ENCODE measurements at regions not wholly inside any gene's neighbourhood (a gene's known extent, or its start where the extent isn't known, plus 50 kb on each side); places are given as distances from the start of the nearest gene placed in this dataset.

GRCh38 chr18:2089396-2089795 lies 481.9 kb downstream of the METTL4 start:
- TF ChIP-seq EZH2 (IDR thresholded peaks at IDR 0.05; ENCODE audit: borderline replicate concordance, low read depth, low read length, severe bottlenecking) (no peak), CTCF (IDR thresholded peaks at IDR 0.05; ENCODE audit: borderline replicate concordance, extremely low read depth, low read length, poor library complexity, severe bottlenecking) (no peak)
- Histone ChIP-seq H3K79me2 (ENCODE audit: insufficient read depth, low read length) (no peaks in the 10 kb centered on the region), H3K4me3 (ENCODE audit: low read depth in 1 of 2, low read length in 2 of 2) (no peak overlapping the region), H3K9ac (ENCODE audit: low read depth, low read length) (no peak overlapping the region), H2AFZ (ENCODE audit: low read depth, low read length) (no peak overlapping the region), H3K9me3 (ENCODE audit: insufficient read depth, low read length, severe bottlenecking) (no peaks in the 10 kb centered on the region), H3K36me3 (ENCODE audit: insufficient read depth, low read length) (no peaks in the 10 kb centered on the region), H4K20me1 (ENCODE audit: insufficient read depth, low read length) (no peaks in the 10 kb centered on the region), H3K4me1 (ENCODE audit: insufficient read depth, low read length) (0 out of 2 replicates have a peak, but pooled peaks cover 9% of the 10 kb centered on the region), H3K27me3 (ENCODE audit: insufficient read depth, low read length, poor library complexity) (peaks cover 3% of the 10 kb centered on the region), H3K4me2 (ENCODE audit: insufficient read depth, low read length) (no peak overlapping the region), H3K27ac (ENCODE audit: low read length) (no peak overlapping the region)
- ATAC-seq (ENCODE audit: insufficient read depth, low read depth) (peak; percentile 72; the same call in 2 of the 3 replicates), DNase-seq (peak; percentile 27)

GRCh38 chr18:2091937-2092336 lies 479.4 kb downstream of the METTL4 start:
- Histone ChIP-seq H3K36me3 (ENCODE audit: insufficient read depth, low read length) (no peaks in the 10 kb centered on the region), H3K27ac (ENCODE audit: low read length) (no peak overlapping the region), H3K4me1 (ENCODE audit: insufficient read depth, low read length) (0 out of 2 replicates have a peak, but pooled peaks cover 9% of the 10 kb centered on the region), H3K4me3 (ENCODE audit: low read depth in 1 of 2, low read length in 2 of 2) (no peak overlapping the region), H3K9ac (ENCODE audit: low read depth, low read length) (no peak overlapping the region), H2AFZ (ENCODE audit: low read depth, low read length) (no peak overlapping the region), H4K20me1 (ENCODE audit: insufficient read depth, low read length) (no peaks in the 10 kb centered on the region), H3K4me2 (ENCODE audit: insufficient read depth, low read length) (no peak overlapping the region), H3K9me3 (ENCODE audit: insufficient read depth, low read length, severe bottlenecking) (no peaks in the 10 kb centered on the region), H3K27me3 (ENCODE audit: insufficient read depth, low read length, poor library complexity) (peaks cover 9% of the 10 kb centered on the region), H3K79me2 (ENCODE audit: insufficient read depth, low read length) (no peaks in the 10 kb centered on the region)
- ATAC-seq (ENCODE audit: insufficient read depth, low read depth), result no peak
- TF ChIP-seq EZH2 (IDR thresholded peaks at IDR 0.05; ENCODE audit: borderline replicate concordance, low read depth, low read length, severe bottlenecking) (no peak), CTCF (IDR thresholded peaks at IDR 0.05; ENCODE audit: borderline replicate concordance, extremely low read depth, low read length, poor library complexity, severe bottlenecking) (no peak)
- no peak for DNase-seq

GRCh38 chr18:2096551-2096950 lies 474.8 kb downstream of the METTL4 start:
- Histone ChIP-seq H3K9me3 (ENCODE audit: insufficient read depth, low read length, severe bottlenecking) (no peaks in the 10 kb centered on the region), H2AFZ (ENCODE audit: low read depth, low read length) (no peak overlapping the region), H3K4me2 (ENCODE audit: insufficient read depth, low read length) (no peak overlapping the region), H3K4me1 (ENCODE audit: insufficient read depth, low read length) (no peaks in the 10 kb centered on the region), H3K36me3 (ENCODE audit: insufficient read depth, low read length) (no peaks in the 10 kb centered on the region), H3K27ac (ENCODE audit: low read length) (no peak overlapping the region), H4K20me1 (ENCODE audit: insufficient read depth, low read length) (no peaks in the 10 kb centered on the region), H3K9ac (ENCODE audit: low read depth, low read length) (no peak overlapping the region), H3K79me2 (ENCODE audit: insufficient read depth, low read length) (no peaks in the 10 kb centered on the region), H3K4me3 (ENCODE audit: low read depth in 1 of 2, low read length in 2 of 2) (no peak overlapping the region), H3K27me3 (ENCODE audit: insufficient read depth, low read length, poor library complexity) (peaks cover 13% of the 10 kb centered on the region)
- DNase-seq, result no peak
- TF ChIP-seq CTCF (IDR thresholded peaks at IDR 0.05; ENCODE audit: borderline replicate concordance, extremely low read depth, low read length, poor library complexity, severe bottlenecking) (no peak), EZH2 (IDR thresholded peaks at IDR 0.05; ENCODE audit: borderline replicate concordance, low read depth, low read length, severe bottlenecking) (no peak)
- no peak for ATAC-seq (ENCODE audit: insufficient read depth, low read depth)

Data from DND-41 (cell line).